HUES48 (cell line): ENCODE measurements at regions not wholly inside any gene's neighbourhood (a gene's known extent, or its start where the extent isn't known, plus 50 kb on each side); places are given as distances from the start of the nearest gene placed in this dataset.
A peak's percentile ranks its signal among the peaks of the same experiment; 100 is the strongest.

Experiments used
- H3K27ac ChIP-seq: one replicate; pipeline ENCODE4 v1.7.0; 2013; ENCODE audit warnings: low read depth, low read length, inconsistent platforms
- H3K27me3 ChIP-seq: 2 replicates; pipeline ENCODE4 v1.6.1; 2013; ENCODE audit warnings: mild to moderate bottlenecking, low read length; ENCODE audit not compliant: control insufficient read depth, insufficient read depth
- H3K36me3 ChIP-seq: 2 replicates; pipeline ENCODE4 v1.6.1; 2013; ENCODE audit warnings: low read length; ENCODE audit not compliant: control insufficient read depth, insufficient read depth
- H3K4me1 ChIP-seq: 2 replicates; pipeline ENCODE4 v1.6.1; 2013; ENCODE audit warnings: mild to moderate bottlenecking, low read length; ENCODE audit not compliant: control insufficient read depth, insufficient read depth
- H3K4me3 ChIP-seq: 2 replicates; pipeline ENCODE4 v1.5.1; 2013; ENCODE audit warnings: mild to moderate bottlenecking, low read depth, low read length
- H3K9ac ChIP-seq: 2 replicates; pipeline ENCODE4 v1.6.1; 2013; ENCODE audit warnings: mild to moderate bottlenecking, low read depth, low read length, moderate library complexity
- H3K9me3 ChIP-seq: 2 replicates; pipeline ENCODE4 v1.6.1; 2013; ENCODE audit warnings: low read length; ENCODE audit not compliant: control insufficient read depth, insufficient read depth

- no peak overlapping the region for H3K27ac ChIP-seq
- H3K9me3 ChIP-seq: no peaks in the 10 kb centered on the region
- no peak overlapping the region for H3K9ac ChIP-seq
- H3K36me3 ChIP-seq: no peaks in the 10 kb centered on the region
- no peak overlapping the region for H3K4me3 ChIP-seq
- H3K4me1 ChIP-seq: peaks cover 19% of the 10 kb centered on the region
- H3K27me3 ChIP-seq: no peaks in the 10 kb centered on the region
Observed at GRCh38 chr13:59543418-59543817, 620.3 kb downstream of the DIAPH3 start.

GRCh38 chr13:59545007-59545406, 618.7 kb downstream of the DIAPH3 start:
- Histone ChIP-seq H3K36me3 (no peaks in the 10 kb centered on the region), H3K27ac (no peak overlapping the region), H3K4me1 (peaks cover 19% of the 10 kb centered on the region), H3K9me3 (no peaks in the 10 kb centered on the region), H3K4me3 (no peak overlapping the region), H3K27me3 (no peaks in the 10 kb centered on the region), H3K9ac (no peak overlapping the region)

GRCh38 chr13:59546178-59546577, 617.5 kb downstream of the DIAPH3 start:
- H3K36me3 ChIP-seq: no peaks in the 10 kb centered on the region
- no peaks in the 10 kb centered on the region for H3K9me3 ChIP-seq
- peaks cover 19% of the 10 kb centered on the region for H3K4me1 ChIP-seq
- H3K27ac ChIP-seq: no peak overlapping the region
- no peak overlapping the region for H3K9ac ChIP-seq
- H3K4me3 ChIP-seq: no peak overlapping the region
- H3K27me3 ChIP-seq: no peaks in the 10 kb centered on the region

GRCh38 chr13:59547950-59548349, 615.8 kb downstream of the DIAPH3 start:
- no peak overlapping the region for H3K4me3 ChIP-seq
- no peaks in the 10 kb centered on the region for H3K36me3 ChIP-seq
- no peak overlapping the region for H3K9ac ChIP-seq
- peaks cover 10% of the 10 kb centered on the region for H3K4me1 ChIP-seq
- no peak overlapping the region for H3K27ac ChIP-seq
- no peaks in the 10 kb centered on the region for H3K9me3 ChIP-seq
- H3K27me3 ChIP-seq: no peaks in the 10 kb centered on the region

GRCh38 chr13:59562924-59563323, 600.8 kb downstream of the DIAPH3 start:
- no peak overlapping the region for H3K27ac ChIP-seq
- no peak overlapping the region for H3K9ac ChIP-seq
- no peaks in the 10 kb centered on the region for H3K4me1 ChIP-seq
- no peak overlapping the region for H3K4me3 ChIP-seq
- peaks cover 7% of the 10 kb centered on the region for H3K9me3 ChIP-seq
- H3K27me3 ChIP-seq: no peaks in the 10 kb centered on the region
- H3K36me3 ChIP-seq: no peaks in the 10 kb centered on the region

- Histone ChIP-seq H3K4me3 (no peak overlapping the region), H3K9ac (no peak overlapping the region), H3K27me3 (no peaks in the 10 kb centered on the region), H3K27ac (no peak overlapping the region), H3K36me3 (no peaks in the 10 kb centered on the region), H3K4me1 (0 out of 2 replicates have a peak, but pooled peaks cover 3% of the 10 kb centered on the region), H3K9me3 (0 out of 2 replicates have a peak, but pooled peaks cover 4% of the 10 kb centered on the region)
Observed at GRCh38 chr13:59566561-59566960, 597.2 kb downstream of the DIAPH3 start.

GRCh38 chr13:59568306-59568705, 595.4 kb downstream of the DIAPH3 start:
- no peak overlapping the region for H3K9ac ChIP-seq
- H3K4me3 ChIP-seq: no peak overlapping the region

GRCh38 chr13:59570204-59570603, 593.5 kb downstream of the DIAPH3 start:
- H3K27ac ChIP-seq: no peak overlapping the region
- 0 out of 2 replicates have a peak, but pooled peaks cover 3% of the 10 kb centered on the region for H3K4me1 ChIP-seq
- H3K9me3 ChIP-seq: no peaks in the 10 kb centered on the region
- no peaks in the 10 kb centered on the region for H3K27me3 ChIP-seq
- H3K36me3 ChIP-seq: no peaks in the 10 kb centered on the region
- no peak overlapping the region for H3K9ac ChIP-seq
- no peak overlapping the region for H3K4me3 ChIP-seq

More at GRCh38 chr13:59568306-59568705, 595.4 kb downstream of the DIAPH3 start:
- Histone ChIP-seq H3K4me1 (0 out of 2 replicates have a peak, but pooled peaks cover 3% of the 10 kb centered on the region), H3K27me3 (no peaks in the 10 kb centered on the region), H3K9me3 (no peaks in the 10 kb centered on the region), H3K27ac (no peak overlapping the region), H3K36me3 (no peaks in the 10 kb centered on the region)

GRCh38 chr13:59584101-59584500, 579.6 kb downstream of the DIAPH3 start:
- H3K9me3 ChIP-seq: no peaks in the 10 kb centered on the region
- H3K4me3 ChIP-seq: no peak overlapping the region
- H3K27me3 ChIP-seq: no peaks in the 10 kb centered on the region
- H3K27ac ChIP-seq: no peak overlapping the region
- peaks cover 36% of the 10 kb centered on the region for H3K4me1 ChIP-seq
- H3K9ac ChIP-seq: no peak overlapping the region
- no peaks in the 10 kb centered on the region for H3K36me3 ChIP-seq

GRCh38 chr13:59584761-59585670, 578.7 kb downstream of the DIAPH3 start:
- Histone ChIP-seq H3K4me1 (peaks cover 45% of the 10 kb centered on the region), H3K27me3 (no peaks in the 10 kb centered on the region), H3K9ac (no peak overlapping the region), H3K4me3 (no peak overlapping the region), H3K36me3 (no peaks in the 10 kb centered on the region), H3K27ac (no peak overlapping the region), H3K9me3 (no peaks in the 10 kb centered on the region)

GRCh38 chr13:59587030-59587429, 576.7 kb downstream of the DIAPH3 start:
- Histone ChIP-seq H3K4me3 (no peak overlapping the region), H3K36me3 (no peaks in the 10 kb centered on the region)

More at GRCh38 chr13:59587030-59587429, 576.7 kb downstream of the DIAPH3 start:
- Histone ChIP-seq H3K4me1 (peaks cover 46% of the 10 kb centered on the region), H3K27me3 (no peaks in the 10 kb centered on the region), H3K9me3 (no peaks in the 10 kb centered on the region), H3K9ac (no peak overlapping the region), H3K27ac (peak overlapping the region; percentile 2)
